ENCODE measurements at regions not wholly inside any gene's neighbourhood (a gene's known extent, or its start where the extent isn't known, plus 50 kb on each side); places are given as distances from the start of the nearest gene placed in this dataset.

- no peak for TF ChIP-seq CTCF (IDR thresholded peaks at IDR 0.05 in 2 of 3, conservative IDR thresholded peaks at IDR 0.05 in 1 of 3; ENCODE audit: borderline replicate concordance in 1 of 3, insufficient read depth in 1 of 3, low read depth in 2 of 3, low read length in 2 of 3)
- no peak for TF ChIP-seq POLR2AphosphoS5 (IDR thresholded peaks at IDR 0.05; ENCODE audit: low read depth, low read length)
- TF ChIP-seq SP1 (IDR thresholded peaks at IDR 0.05; ENCODE audit: low read depth), result no peak
- no peak for TF ChIP-seq YY1 (IDR thresholded peaks at IDR 0.05; ENCODE audit: extremely low read depth, insufficient replicate concordance, low read depth, low read length)
- TF ChIP-seq ZBTB33 (IDR thresholded peaks at IDR 0.05; ENCODE audit: extremely low read depth, insufficient replicate concordance, low read length), result no peak
Measured at GRCh38 chr2:23230885-23231284, 154.1 kb upstream of the KLHL29 start.
